SK-N-SH treated with all-trans-retinoic acid at 6 μM for 48 hours (cell line): ENCODE measurements at regions not wholly inside any gene's neighbourhood (a gene's known extent, or its start where the extent isn't known, plus 50 kb on each side); places are given as distances from the start of the nearest gene placed in this dataset.
A peak's percentile ranks its signal among the peaks of the same experiment; 100 is the strongest.

ENCODE experiments used
- ATAC-seq: fragments of 200-7000 bp; cut with Tn5 transposase; 3 replicates; pipeline ENCODE4 v1.9.1; 2020; ENCODE audit warnings: mild to moderate bottlenecking, moderate library complexity
- ARNTL ChIP-seq: fragments of 450-650 bp; formaldehyde crosslinking; IDR thresholded peaks from 2 replicates; pipeline ENCODE4 v1.5.0; 2020; ENCODE audit warnings: low read depth, mild to moderate bottlenecking, moderate library complexity, borderline replicate concordance
- BACH2 ChIP-seq: fragments of 250-450 bp; sonication (Bioruptor Pico); IDR thresholded peaks from 2 replicates; pipeline ENCODE4 v1.9.0; 2021; ENCODE audit warnings: mild to moderate bottlenecking, borderline replicate concordance
- CSDC2 ChIP-seq: fragments of 250-450 bp; sonication (Bioruptor Pico); IDR thresholded peaks from 2 replicates; pipeline ENCODE4 v1.5.0; 2020; ENCODE audit warnings: mild to moderate bottlenecking, moderate library complexity
- GLIS3 ChIP-seq: fragments of 250-450 bp; sonication (Bioruptor Pico); IDR thresholded peaks from 2 replicates; pipeline ENCODE4 v1.5.0; 2020; ENCODE audit warnings: mild to moderate bottlenecking, moderate library complexity
- OSR1 ChIP-seq: fragments of 250-450 bp; sonication (Bioruptor Pico); IDR thresholded peaks from 2 replicates; pipeline ENCODE4 v1.8.0; 2022; ENCODE audit warnings: moderate library complexity, mild to moderate bottlenecking, inconsistent platforms
- RARB ChIP-seq: fragments of 250-450 bp; sonication (Bioruptor Pico); IDR thresholded peaks from 2 replicates; pipeline ENCODE4 v1.8.0; 2021; ENCODE audit warnings: mild to moderate bottlenecking, moderate library complexity
- SNAI2 ChIP-seq: fragments of 250-450 bp; sonication (Bioruptor Pico); IDR thresholded peaks from 2 replicates; pipeline ENCODE4 v1.5.0; 2020; ENCODE audit warnings: mild to moderate bottlenecking, moderate library complexity
- TOX ChIP-seq: fragments of 250-450 bp; sonication (Bioruptor Pico); IDR thresholded peaks from 2 replicates; pipeline ENCODE4 v1.8.0; 2021; ENCODE audit warnings: mild to moderate bottlenecking, moderate library complexity, borderline replicate concordance
- ZFP3 ChIP-seq: fragments of 250-450 bp; sonication (Bioruptor Pico); IDR thresholded peaks from 2 replicates; pipeline ENCODE4 v1.5.0; 2020; ENCODE audit warnings: mild to moderate bottlenecking, moderate library complexity
- ZNF70 ChIP-seq: fragments of 450-650 bp; formaldehyde crosslinking; IDR thresholded peaks from 2 replicates; pipeline ENCODE4 v1.5.0; 2020; ENCODE audit warnings: mild to moderate bottlenecking, moderate library complexity
- ZNF8 ChIP-seq: fragments of 450-650 bp; formaldehyde crosslinking; IDR thresholded peaks from 2 replicates; pipeline ENCODE4 v1.5.0; 2020; ENCODE audit warnings: mild to moderate bottlenecking, moderate library complexity
- TF ChIP-seq, protein P1 (sequence below): fragments of 250-450 bp; sonication (Bioruptor Pico); IDR thresholded peaks from 2 replicates; pipeline ENCODE4 v1.5.1; 2021; ENCODE audit warnings: mild to moderate bottlenecking, moderate library complexity
- TF ChIP-seq, protein P2 (sequence below): fragments of 250-450 bp; sonication (Bioruptor Pico); IDR thresholded peaks from 2 replicates; pipeline ENCODE4 v1.8.0; 2020; ENCODE audit warnings: mild to moderate bottlenecking, moderate library complexity, borderline replicate concordance
- TF ChIP-seq, protein P3 (sequence below): fragments of 250-450 bp; sonication (Bioruptor Pico); IDR thresholded peaks from 2 replicates; pipeline ENCODE4 v1.5.1; 2020; ENCODE audit warnings: low read depth, mild to moderate bottlenecking, moderate library complexity

DNA sequence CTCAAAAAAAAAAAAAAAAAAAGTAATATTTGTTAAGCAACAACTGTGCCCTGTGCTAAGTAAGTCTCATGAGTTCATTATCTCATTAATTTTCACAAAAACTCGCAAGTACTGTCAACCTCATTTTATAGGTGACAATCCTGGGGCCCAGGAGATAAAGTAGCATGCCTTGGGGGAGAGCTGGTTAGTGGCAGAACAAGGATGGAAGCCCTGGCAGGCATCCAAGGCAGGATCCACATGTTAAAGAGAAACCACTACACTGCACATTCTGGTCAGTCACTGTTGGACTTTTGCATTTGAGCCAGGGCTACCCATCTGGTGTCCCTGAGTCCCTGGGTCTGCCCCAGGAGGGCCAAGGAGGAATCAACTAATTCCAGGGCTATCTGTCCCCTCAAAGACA is 54.6 kb downstream of the ZFP36L2 start:
- peak; percentile 48 for ATAC-seq
- TF ChIP-seq, protein P1, sequence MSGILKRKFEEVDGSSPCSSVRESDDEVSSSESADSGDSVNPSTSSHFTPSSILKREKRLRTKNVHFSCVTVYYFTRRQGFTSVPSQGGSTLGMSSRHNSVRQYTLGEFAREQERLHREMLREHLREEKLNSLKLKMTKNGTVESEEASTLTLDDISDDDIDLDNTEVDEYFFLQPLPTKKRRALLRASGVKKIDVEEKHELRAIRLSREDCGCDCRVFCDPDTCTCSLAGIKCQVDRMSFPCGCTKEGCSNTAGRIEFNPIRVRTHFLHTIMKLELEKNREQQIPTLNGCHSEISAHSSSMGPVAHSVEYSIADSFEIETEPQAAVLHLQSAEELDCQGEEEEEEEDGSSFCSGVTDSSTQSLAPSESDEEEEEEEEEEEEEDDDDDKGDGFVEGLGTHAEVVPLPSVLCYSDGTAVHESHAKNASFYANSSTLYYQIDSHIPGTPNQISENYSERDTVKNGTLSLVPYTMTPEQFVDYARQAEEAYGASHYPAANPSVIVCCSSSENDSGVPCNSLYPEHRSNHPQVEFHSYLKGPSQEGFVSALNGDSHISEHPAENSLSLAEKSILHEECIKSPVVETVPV (CRISPR knock-in tag): no peak

DNA sequence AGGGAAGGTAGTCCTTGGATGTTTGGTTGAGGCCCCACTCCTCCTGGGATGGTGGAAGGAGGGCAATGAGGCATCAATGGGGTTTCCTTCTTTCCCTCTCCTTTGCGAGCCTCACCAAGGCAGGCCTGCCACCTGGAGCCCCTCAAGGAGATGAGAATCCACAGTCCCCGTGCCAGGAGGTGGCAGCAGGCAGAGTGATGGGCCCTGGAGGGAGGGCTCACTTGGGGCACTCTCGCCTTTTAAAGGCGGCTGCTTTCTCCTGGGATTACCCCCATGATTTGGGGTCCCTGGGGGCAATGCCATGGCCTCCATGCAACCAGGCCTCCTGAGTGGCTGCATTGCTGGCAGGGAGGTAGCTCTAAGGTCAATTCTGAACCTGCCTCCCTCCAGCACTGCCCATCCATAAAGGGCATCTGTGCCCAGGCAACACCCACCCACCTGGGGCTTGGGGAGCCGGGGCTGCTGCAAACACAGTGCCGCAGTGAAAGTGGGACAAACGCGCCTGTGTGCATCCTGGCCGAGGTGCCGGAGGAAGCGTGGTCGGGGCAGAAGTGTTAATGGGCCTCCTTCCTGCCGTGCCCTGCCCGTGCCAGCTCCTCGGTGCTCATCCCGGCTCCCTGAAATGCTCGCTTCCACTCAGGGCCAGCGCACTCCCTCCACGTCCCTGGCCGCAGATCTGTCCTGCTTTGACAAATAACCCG is 55.9 kb downstream of the ZFP36L2 start:
- ATAC-seq: no peak
- TF ChIP-seq, protein P2, sequence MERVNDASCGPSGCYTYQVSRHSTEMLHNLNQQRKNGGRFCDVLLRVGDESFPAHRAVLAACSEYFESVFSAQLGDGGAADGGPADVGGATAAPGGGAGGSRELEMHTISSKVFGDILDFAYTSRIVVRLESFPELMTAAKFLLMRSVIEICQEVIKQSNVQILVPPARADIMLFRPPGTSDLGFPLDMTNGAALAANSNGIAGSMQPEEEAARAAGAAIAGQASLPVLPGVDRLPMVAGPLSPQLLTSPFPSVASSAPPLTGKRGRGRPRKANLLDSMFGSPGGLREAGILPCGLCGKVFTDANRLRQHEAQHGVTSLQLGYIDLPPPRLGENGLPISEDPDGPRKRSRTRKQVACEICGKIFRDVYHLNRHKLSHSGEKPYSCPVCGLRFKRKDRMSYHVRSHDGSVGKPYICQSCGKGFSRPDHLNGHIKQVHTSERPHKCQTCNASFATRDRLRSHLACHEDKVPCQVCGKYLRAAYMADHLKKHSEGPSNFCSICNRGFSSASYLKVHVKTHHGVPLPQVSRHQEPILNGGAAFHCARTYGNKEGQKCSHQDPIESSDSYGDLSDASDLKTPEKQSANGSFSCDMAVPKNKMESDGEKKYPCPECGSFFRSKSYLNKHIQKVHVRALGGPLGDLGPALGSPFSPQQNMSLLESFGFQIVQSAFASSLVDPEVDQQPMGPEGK (CRISPR knock-in tag): no peak
- TF ChIP-seq TOX (CRISPR knock-in tag) (no peak), CSDC2 (CRISPR knock-in tag) (no peak)

DNA sequence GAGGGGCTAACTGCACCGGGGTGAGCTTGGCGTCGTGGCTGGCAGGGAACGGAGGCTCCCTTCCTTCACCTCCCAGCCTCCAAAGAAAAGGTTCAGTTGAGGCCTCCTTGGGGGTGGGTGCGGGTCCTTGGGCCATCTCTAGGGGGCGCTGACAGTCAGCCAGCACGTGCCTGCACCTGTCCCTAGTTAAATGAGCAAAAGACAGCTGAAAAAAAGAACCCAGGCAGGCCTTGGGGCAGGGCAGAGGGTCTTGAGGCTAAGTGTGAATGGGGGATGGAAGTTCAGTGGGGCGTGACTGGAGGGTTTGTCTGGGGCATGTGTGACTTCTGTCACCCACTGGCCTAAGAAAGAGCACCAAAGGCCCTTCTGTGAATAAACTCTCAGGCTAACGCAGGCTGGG is 56.4 kb downstream of the ZFP36L2 start:
- TF ChIP-seq, protein P2 (CRISPR knock-in tag): no peak
- no peak for TF ChIP-seq GLIS3 (CRISPR knock-in tag)
- TF ChIP-seq, protein P3, sequence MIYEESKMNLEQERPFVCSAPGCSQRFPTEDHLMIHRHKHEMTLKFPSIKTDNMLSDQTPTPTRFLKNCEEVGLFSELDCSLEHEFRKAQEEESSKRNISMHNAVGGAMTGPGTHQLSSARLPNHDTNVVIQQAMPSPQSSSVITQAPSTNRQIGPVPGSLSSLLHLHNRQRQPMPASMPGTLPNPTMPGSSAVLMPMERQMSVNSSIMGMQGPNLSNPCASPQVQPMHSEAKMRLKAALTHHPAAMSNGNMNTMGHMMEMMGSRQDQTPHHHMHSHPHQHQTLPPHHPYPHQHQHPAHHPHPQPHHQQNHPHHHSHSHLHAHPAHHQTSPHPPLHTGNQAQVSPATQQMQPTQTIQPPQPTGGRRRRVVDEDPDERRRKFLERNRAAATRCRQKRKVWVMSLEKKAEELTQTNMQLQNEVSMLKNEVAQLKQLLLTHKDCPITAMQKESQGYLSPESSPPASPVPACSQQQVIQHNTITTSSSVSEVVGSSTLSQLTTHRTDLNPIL (CRISPR knock-in tag): no peak
- TF ChIP-seq BACH2 (CRISPR knock-in tag): no peak
- ATAC-seq: no peak

DNA sequence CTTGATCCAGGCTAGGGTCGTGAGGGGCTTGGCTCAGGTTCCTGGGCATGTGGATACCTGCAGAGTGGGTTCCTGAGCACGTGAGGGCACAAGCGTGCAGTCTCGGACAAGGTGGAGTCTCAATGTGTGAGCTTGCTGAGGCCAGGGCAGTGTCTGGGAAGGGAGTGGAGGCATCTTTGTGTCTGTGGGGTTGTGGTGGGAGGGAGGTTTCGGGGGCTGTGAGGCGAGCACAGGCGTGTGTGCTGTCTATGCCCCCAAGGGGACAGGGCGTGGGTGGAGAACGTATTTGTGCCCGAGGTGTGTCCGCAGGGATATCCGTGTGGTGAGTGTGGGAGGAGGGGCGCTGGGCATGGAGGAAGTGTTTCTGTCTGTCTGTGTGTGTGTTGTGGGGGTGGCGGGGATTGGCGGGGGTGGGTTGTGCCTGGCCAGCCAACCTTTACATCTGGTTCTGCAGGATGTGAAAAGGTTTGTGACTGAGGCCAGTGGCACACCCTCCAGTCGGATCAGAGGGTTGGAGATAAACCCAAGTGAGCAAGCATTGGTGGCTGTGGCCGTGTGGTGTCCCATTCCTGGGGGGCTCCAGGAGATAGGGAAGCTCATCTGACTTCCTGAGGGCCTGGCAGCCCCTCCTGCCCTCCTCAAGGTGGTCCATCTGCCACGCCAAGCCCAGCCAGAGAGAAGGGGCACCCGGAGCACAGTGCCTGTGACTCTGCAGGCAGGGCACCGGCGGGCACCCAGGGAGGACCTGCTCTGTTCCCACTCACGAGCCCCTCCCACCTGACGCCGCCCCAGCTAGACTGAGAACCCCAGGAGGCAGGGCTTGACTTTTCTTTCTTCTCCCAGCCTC is 57.1 kb downstream of the ZFP36L2 start:
- ATAC-seq: peak; percentile 6; the same call in 2 of the 3 replicates
- TF ChIP-seq ZNF70 (CRISPR knock-in tag): no peak
- TF ChIP-seq RARB (CRISPR knock-in tag): no peak
- TF ChIP-seq, protein P1 (CRISPR knock-in tag): no peak

DNA sequence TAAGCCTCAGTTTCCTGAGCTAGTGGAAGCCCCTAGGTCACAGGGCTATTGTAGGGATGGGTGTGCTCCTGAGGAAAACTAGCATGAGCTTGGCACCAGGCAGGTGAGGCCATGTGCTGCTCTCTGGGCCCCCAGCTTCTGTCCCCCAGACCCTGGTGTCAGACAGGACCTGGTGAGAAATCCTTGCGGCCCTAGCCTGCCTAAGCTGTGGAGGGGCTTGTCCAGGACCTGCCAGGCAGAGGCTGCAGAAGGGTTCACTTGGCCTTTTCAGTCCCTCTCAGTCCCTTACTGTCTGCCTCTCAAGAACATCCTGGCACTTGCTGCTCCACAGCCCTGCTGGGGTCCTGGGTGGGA is 58.4 kb downstream of the ZFP36L2 start:
- ATAC-seq: peak; percentile 8; the same call in 2 of the 3 replicates
- TF ChIP-seq ARNTL (CRISPR knock-in tag): no peak
- no peak for TF ChIP-seq SNAI2
- no peak for TF ChIP-seq RARB (CRISPR knock-in tag)
- TF ChIP-seq ZNF8 (CRISPR knock-in tag): no peak
- TF ChIP-seq, protein P1 (CRISPR knock-in tag): no peak
- no peak for TF ChIP-seq OSR1 (CRISPR knock-in tag)
- TF ChIP-seq ZFP3 (CRISPR knock-in tag): no peak
